Stimulated activated memory B cell treated with anti-CD40 and anti-IgM and Interleukin-4, amounts not matched to agents 10 μg/mL and 1 μg/mL and 100 μg/mL, for 72 hours (primary cell): ENCODE measurements at regions not wholly inside any gene's neighbourhood (a gene's known extent, or its start where the extent isn't known, plus 50 kb on each side); places are given as distances from the start of the nearest gene placed in this dataset.

Experiments
- ATAC-seq: fragments of 150-1000 bp; cut with Tn5 transposase; 2 replicates; pipeline ENCODE4 v1.10.0; 2021
- H3K27ac Mint-ChIP-seq: one replicate; pipeline ENCODE4 v1.8.0; 2022; ENCODE audit warnings: mild to moderate bottlenecking, mixed read lengths
- H3K27me3 Mint-ChIP-seq: one replicate; pipeline ENCODE4 v1.8.0; 2022; ENCODE audit warnings: mixed read lengths
- H3K36me3 Mint-ChIP-seq: one replicate; pipeline ENCODE4 v1.8.0; 2022; ENCODE audit warnings: mixed read lengths
- H3K4me1 Mint-ChIP-seq: one replicate; pipeline ENCODE4 v1.8.0; 2022; ENCODE audit warnings: mixed read lengths
- H3K4me3 Mint-ChIP-seq: one replicate; pipeline ENCODE4 v1.8.0; 2022; ENCODE audit warnings: mild to moderate bottlenecking, moderate library complexity, mixed read lengths
- H3K9me3 Mint-ChIP-seq: one replicate; pipeline ENCODE4 v1.8.0; 2022; ENCODE audit warnings: mixed read lengths

DNA sequence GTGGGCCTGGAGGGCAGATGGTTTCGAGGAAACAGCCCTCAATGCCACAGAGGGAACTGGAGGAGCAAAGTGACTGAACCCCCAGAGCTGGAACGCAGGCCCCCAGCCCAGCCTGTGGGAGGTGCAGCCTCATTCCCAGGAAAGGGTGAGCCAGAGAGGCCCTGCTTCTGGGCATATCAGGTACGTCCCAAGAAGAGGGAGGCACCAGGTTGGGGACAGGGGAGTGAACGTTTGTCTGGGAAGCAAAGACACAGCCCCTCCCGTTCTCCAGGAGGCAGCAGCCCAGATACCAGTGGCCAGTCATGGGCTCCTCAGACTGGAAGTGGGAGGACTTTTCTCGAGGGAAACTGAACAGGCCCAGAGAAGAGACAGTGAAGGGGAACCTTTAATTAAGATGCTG lies 74.3 kb upstream of the RET start:
- ATAC-seq, result no peak
- H3K27me3 Mint-ChIP-seq, result no peaks in the 10 kb centered on the region
- no peaks in the 10 kb centered on the region for H3K9me3 Mint-ChIP-seq
- H3K4me3 Mint-ChIP-seq, result no peak overlapping the region
- no peak overlapping the region for H3K27ac Mint-ChIP-seq
- no peaks in the 10 kb centered on the region for H3K4me1 Mint-ChIP-seq
- H3K36me3 Mint-ChIP-seq, result no peaks in the 10 kb centered on the region

DNA sequence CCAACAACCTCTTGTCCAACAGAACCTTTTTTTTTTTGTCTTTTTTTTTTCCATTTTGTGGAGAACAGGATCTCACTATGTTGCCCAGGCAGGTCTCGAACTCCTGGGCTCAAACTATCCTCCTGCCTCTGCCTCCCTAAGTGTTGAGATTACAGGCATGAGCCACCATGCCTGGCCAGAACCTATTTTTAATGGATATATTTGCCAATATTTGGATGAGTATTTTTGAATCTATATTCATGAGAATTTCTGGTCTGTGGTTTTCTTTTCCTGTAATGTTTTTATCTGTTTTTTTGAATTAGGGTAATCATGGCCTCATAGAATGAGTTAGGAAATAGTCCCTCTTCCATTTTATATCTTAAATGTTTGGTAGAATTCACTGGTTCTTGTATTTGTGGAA lies 70.4 kb upstream of the RET start:
- H3K36me3 Mint-ChIP-seq, result no peaks in the 10 kb centered on the region
- H3K9me3 Mint-ChIP-seq, result no peaks in the 10 kb centered on the region
- H3K4me1 Mint-ChIP-seq, result no peaks in the 10 kb centered on the region
- no peak overlapping the region for H3K27ac Mint-ChIP-seq
- no peak overlapping the region for H3K4me3 Mint-ChIP-seq
- no peak for ATAC-seq
- H3K27me3 Mint-ChIP-seq, result peaks cover 10% of the 10 kb centered on the region

DNA sequence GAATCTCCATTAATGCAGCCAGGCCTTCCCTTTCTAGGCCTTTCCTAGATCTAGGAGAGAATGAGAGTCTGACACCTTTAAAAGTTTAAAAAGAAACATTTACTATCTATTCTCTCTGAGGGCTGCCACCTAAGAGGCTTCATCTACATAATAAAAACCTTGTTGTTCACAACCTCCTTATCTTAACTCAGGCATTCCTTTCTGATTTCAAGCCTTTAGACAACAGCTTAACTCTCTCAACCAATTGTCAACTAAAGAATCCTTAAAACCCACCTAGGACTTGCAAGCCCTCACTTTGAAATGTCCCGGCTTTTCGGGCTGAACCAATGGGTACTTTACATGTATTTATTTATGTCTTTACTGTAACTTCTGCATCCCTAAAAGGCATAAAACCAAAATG lies 64.3 kb upstream of the RET start:
- peaks cover 3% of the 10 kb centered on the region for H3K9me3 Mint-ChIP-seq
- no peaks in the 10 kb centered on the region for H3K4me1 Mint-ChIP-seq
- H3K36me3 Mint-ChIP-seq, result no peaks in the 10 kb centered on the region
- no peak for ATAC-seq
- no peak overlapping the region for H3K27ac Mint-ChIP-seq
- H3K4me3 Mint-ChIP-seq, result no peak overlapping the region
- peaks cover 10% of the 10 kb centered on the region for H3K27me3 Mint-ChIP-seq

DNA sequence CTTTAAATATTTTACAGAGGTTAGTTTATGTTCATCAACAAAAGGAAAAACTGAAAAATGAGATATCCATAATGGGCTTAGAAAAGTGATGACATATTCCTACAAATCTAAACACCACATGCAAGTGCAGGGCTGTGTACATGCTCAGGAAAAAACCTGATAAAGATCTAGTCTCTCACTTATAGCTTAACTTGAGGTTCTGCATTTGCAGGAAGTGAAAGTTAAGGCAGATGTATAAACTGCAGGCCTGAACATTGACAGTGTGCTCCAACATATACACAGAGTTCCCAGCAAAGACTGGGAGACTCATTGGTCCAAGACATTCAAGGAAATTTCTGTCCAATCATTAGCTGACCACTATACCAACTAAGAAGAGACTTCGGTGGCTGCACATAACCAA lies 63.8 kb upstream of the RET start:
- ATAC-seq, result no peak
- Mint-ChIP-seq H3K36me3 (no peaks in the 10 kb centered on the region), H3K27ac (no peak overlapping the region), H3K4me3 (no peak overlapping the region), H3K27me3 (peaks cover 10% of the 10 kb centered on the region), H3K9me3 (peaks cover 3% of the 10 kb centered on the region), H3K4me1 (no peaks in the 10 kb centered on the region)

DNA sequence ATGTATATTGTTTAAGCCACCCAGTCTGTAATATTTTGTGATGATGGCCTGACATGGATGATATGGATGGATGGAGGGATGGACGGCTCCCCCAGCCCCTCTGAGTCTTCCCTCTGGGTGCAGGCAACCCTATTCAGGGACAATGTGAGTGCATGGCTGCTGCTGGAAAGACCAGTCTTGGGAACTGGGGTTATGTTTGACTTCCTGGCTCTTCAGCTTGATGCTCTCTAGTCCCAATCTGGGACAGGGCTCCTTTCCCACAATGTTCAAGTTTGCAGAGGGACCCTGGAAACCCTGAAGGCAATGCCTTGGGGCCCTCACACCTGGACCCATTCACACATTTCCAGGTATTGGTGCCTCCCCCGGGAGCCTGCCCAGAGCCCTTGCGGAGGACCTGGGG lies 52.3 kb upstream of the RET start:
- Mint-ChIP-seq H3K4me1 (no peaks in the 10 kb centered on the region), H3K27me3 (peaks cover 30% of the 10 kb centered on the region)

DNA sequence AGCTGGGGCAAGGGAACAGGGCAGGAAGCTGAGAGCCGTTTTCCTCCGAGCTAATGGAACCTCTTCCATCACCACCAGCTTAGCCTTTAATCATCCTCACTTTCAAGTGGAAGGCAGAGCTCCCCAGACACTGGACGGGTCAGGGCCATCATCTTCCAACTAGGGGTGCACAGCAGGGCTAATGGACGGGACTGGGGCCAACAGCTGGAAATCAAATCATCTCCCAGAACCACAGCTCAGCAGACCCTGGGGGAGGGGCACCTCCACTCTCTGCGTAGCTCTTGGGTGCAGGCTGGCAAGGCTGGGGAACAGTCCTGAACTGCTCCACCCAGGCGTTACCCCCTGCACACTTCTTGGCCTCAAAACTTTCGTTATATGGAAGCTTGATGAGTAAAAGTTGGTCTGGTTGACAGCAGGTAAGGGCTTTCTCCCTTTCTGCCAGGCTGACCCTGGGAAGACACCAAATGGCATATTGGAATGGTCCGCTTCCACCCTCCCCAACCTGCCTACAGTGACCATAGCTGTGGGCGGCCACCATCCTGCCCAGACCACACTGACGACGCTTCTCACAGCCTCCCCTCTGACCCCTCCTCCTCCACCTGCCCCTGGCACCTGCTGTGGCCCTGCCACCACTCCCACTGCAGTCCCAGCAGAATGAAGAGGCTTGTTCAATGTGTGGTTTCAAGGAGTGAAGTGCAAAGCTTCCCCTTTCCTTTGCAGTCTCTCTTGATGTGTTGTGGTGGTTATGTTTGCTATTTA lies 51.7 kb upstream of the RET start:
- Mint-ChIP-seq H3K9me3 (peaks cover 6% of the 10 kb centered on the region), H3K27me3 (peaks cover 30% of the 10 kb centered on the region), H3K4me1 (no peaks in the 10 kb centered on the region), H3K36me3 (no peaks in the 10 kb centered on the region), H3K4me3 (no peak overlapping the region), H3K27ac (no peak overlapping the region)
- ATAC-seq, result no peak

More for the DNA sequence above, 52.3 kb upstream of the RET start:
- Mint-ChIP-seq H3K4me3 (no peak overlapping the region), H3K36me3 (no peaks in the 10 kb centered on the region), H3K9me3 (peaks cover 6% of the 10 kb centered on the region), H3K27ac (no peak overlapping the region)
- no peak for ATAC-seq

DNA sequence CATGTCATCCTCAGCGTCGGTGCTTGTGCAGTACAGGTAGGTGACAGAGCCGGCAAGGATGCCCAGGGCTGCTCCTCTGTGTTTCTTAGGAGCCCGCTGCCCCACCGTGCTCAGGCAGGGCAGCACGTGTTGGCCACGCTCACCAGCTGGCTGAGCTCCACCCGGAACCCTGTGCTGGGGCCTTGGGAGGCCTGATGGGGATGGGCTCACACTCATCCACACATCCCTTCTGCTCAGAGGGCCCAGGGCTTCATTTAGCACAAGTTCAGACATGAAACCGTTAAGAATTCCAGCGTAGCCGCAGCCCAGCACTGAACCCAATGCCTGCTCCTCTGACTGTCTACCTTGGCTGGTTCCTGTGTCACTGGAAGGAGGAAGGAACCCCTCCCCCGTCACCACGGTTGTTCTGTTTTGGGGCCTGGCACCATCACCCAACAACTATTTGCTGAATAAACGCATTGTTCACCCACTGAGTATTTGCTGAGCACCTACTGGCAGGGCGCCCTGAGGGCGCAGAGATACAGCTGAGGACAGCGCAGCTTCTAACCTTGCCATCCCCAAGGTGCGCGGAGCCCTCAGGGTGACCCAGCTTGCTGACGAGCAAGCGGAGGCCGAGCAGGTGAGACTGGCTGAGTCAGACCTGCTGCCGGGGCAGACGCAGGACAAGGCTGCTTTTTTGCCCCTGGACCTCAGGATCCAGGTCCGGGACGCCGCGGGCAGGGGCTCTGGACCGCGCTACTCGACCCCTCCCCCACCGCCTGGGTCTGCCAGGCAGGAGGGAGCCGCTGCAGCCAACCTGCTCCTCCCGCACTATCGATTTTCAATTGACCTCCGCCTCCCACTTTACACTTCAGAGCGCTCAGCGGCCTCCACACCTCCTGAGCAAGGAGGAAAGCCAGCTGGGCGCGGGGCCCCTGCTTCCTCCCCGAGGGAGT lies 50.6 kb upstream of the RET start:
- Mint-ChIP-seq H3K4me3 (no peak overlapping the region), H3K36me3 (no peaks in the 10 kb centered on the region), H3K9me3 (peaks cover 6% of the 10 kb centered on the region), H3K4me1 (no peaks in the 10 kb centered on the region), H3K27me3 (peaks cover 22% of the 10 kb centered on the region), H3K27ac (no peak overlapping the region)
- ATAC-seq, result no peak
